Cardiac fibroblast (primary cell): ENCODE measurements at regions not wholly inside any gene's neighbourhood (a gene's known extent, or its start where the extent isn't known, plus 50 kb on each side); places are given as distances from the start of the nearest gene placed in this dataset.
"Not testable (repeated sequence)": the region's sequence is repeated elsewhere in the genome, so short reads cannot be mapped to it uniquely, and the experiment has no call there.

Experiments used
- DNase-seq, 2 donors: peaks; one replicate each; pipeline versions ENCODE4 v3.0.0 to v3.0.0-alpha.2; 2010; ENCODE audit warnings: low read depth in 2 of 2
- H3K4me3 ChIP-seq, 2 donors: replicated peaks in 1 of 2; 1 replicate in 1 of 2; 2 replicates in 1 of 2; pipeline ENCODE4 v1.5.1; 2011; ENCODE audit warnings: low read depth in 2 of 2, low read length in 2 of 2, mild to moderate bottlenecking in 2 of 2, moderate library complexity in 1 of 2
- TF ChIP-seq, protein P1 (sequence below): IDR thresholded peaks from one replicate; pipeline ENCODE4 v1.5.1; 2011; ENCODE audit warnings: low read depth, mild to moderate bottlenecking, low read length, inconsistent platforms

DNA sequence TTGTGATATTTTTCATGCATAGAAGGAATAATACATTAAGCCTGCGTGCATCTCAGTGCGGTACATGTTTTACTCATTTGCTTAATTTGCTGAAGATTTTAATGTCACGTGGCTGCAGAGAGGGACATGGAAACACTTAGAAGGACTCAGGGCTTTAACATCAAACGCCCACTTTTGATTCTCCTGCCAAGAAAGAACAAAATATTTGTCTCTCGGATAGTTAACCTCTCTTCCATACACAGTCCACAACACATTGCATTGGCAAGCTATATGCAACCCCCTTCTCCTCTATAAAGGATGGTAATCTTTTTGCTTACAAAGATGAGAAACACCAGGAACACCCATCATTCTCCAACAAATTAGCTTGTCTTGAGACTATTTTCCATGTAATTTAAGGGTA lies 148.0 kb upstream of the NRP1 start:
- TF ChIP-seq, protein P1, sequence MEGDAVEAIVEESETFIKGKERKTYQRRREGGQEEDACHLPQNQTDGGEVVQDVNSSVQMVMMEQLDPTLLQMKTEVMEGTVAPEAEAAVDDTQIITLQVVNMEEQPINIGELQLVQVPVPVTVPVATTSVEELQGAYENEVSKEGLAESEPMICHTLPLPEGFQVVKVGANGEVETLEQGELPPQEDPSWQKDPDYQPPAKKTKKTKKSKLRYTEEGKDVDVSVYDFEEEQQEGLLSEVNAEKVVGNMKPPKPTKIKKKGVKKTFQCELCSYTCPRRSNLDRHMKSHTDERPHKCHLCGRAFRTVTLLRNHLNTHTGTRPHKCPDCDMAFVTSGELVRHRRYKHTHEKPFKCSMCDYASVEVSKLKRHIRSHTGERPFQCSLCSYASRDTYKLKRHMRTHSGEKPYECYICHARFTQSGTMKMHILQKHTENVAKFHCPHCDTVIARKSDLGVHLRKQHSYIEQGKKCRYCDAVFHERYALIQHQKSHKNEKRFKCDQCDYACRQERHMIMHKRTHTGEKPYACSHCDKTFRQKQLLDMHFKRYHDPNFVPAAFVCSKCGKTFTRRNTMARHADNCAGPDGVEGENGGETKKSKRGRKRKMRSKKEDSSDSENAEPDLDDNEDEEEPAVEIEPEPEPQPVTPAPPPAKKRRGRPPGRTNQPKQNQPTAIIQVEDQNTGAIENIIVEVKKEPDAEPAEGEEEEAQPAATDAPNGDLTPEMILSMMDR: no peak
- no peak for DNase-seq
- no peak overlapping the region for H3K4me3 ChIP-seq

DNA sequence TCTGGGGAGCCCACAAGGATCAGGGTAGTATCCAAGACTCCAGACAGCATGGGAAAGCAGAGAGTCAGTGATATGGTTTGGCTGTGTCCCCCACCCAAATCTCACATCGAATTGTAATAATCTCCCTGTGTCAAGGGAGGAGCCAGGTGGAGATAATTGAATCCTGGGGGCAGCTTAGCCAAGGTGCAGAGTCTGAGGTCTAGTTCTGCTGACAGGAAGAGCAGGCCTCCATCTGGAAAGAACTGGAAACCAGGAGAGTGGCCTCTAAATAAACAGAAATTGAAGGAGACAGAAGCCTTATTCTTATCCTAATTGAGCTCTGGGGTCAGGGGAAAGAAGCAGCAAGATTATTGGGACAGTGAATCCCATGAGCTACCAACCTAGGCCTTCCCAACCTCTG lies 146.7 kb upstream of the NRP1 start:
- H3K4me3 ChIP-seq: no peak overlapping the region
- TF ChIP-seq, protein P1: no peak
- no peak for DNase-seq

DNA sequence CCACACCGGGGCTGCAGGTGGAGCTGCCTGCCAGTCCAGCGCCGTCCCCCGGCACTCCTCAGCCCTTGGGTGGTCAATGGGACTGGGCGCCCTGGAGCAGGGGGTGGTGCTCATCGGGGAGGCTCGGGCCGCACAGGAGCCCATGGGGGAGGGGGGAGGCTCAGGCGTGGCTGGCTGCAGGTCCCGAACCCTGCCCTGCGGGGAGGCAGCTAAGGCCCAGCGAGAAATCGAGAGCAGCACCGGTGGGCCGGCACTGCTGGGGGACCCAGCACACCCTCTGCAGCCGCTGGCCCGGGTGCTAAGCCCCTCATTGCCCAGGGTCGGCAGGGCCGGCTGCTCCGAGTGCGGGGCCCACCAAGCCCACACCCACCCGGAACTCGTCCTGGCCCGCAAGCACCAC lies 145.9 kb upstream of the NRP1 start:
- H3K4me3 ChIP-seq, DNase-seq: not testable (repeated sequence)

DNA sequence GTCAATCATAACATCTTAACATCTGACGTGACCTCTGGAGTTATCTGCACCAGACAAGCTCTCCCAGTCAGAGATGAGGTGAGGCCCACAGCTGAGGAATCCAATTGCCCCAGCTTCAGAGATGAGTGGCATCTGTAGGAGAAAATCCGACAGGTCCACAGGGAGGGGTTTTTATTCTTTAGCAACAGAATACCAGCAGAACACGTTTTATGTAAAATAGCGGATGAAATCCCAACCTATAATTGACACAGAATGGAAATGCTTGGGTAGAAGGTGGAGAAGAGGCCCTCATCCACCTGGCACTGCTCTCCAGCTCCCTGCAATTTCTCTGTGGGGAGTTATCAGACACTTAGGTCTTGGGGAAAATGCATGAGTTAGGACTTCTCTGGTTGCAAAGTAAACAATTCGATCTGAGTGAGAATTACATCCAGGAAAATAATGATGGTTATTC lies 144.2 kb upstream of the NRP1 start:
- no peak for DNase-seq
- TF ChIP-seq, protein P1: no peak
- no peak overlapping the region for H3K4me3 ChIP-seq

DNA sequence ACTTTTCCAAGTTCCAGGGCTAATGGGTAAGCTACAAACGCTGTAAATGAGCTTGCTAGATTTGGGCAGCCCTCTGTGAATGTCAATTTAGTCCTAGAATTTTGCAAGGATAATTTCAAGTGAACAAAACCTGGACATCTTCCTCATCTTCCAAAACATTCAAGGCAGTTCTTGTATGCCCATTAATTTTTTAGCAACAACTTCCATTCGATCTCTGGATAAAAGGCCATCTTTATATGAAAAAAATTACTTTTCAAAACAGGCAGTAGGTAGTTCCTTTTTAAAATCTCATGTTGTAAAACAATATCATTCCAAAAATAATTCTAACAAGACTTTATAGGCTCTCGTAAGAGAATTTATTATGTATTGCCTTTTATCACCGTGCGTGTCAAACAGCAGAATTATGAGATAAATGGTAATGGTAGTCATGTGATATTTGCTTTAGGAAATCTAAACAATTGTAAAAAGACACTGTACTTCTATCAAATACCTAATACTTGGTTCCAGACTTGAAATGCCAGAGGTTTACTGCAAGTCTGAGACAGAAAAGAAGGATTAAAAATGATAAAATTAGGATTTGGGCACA lies 143.7 kb upstream of the NRP1 start:
- no peak overlapping the region for H3K4me3 ChIP-seq
- no peak for DNase-seq
- TF ChIP-seq, protein P1: no peak

DNA sequence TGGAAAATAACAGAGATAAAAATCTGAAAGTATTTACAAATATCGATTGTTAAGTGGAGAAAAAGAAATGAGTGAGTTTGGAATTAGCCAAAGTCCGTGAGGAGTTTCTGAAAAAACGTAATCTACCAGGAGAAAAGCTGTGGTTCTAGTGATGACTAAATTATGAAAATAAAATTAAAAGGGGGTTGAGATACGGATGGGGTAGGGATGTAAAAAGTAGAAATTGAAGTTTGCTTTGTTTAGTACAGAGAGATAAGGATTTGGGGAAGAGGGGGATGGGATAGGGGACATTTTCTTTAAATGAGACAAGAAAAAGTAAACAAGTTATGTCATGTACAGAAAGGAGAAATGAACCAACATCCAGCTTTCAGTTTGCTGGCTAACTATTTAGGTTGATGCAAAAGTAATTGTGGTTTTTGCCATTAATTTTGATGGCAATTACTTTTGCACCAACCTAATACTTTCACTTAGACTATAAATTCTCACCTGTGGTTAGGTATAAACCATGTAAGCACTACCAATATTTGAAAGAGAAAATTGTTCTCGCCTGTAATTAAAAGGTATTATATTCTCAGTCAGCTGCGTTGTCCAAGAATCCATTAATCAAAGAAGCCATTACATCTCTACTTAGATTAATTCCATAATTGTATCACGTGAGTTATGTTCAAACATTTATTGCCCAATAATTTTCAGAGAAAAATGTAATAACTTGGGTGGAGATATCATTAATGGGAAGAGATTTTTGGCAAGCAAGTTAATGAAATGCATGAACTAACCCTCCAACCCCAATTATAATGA lies 143.0 kb upstream of the NRP1 start:
- TF ChIP-seq, protein P1: no peak
- no peak for DNase-seq
- H3K4me3 ChIP-seq: no peak overlapping the region

DNA sequence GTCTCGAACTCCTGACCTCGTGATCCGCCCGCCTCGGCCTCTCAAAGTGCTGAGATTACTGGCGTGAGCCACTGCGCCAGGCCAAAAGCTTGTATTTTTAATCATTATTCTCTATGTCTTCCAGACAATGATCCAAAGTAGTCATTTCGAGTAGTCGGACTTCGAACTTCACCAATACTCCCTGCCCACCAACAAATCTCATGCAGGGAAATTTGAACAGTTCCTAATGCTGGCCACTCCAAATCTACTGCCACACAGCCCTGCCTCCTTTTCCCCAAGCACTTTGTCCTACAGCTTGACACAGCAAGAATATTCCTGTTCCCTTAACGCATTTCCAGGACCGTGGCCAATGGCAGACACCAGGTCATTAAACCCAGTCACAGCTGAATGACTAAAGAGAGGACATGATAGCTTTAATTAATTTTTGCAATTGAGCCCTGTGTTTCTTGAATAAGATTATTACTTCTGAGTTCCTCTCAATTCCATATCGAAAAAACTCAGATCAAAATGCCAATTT lies 142.3 kb upstream of the NRP1 start:
- TF ChIP-seq, protein P1: no peak
- H3K4me3 ChIP-seq: no peak overlapping the region
- no peak for DNase-seq
